ENCODE measurements at regions not wholly inside any gene's neighbourhood (a gene's known extent, or its start where the extent isn't known, plus 50 kb on each side); places are given as distances from the start of the nearest gene placed in this dataset.

DNA sequence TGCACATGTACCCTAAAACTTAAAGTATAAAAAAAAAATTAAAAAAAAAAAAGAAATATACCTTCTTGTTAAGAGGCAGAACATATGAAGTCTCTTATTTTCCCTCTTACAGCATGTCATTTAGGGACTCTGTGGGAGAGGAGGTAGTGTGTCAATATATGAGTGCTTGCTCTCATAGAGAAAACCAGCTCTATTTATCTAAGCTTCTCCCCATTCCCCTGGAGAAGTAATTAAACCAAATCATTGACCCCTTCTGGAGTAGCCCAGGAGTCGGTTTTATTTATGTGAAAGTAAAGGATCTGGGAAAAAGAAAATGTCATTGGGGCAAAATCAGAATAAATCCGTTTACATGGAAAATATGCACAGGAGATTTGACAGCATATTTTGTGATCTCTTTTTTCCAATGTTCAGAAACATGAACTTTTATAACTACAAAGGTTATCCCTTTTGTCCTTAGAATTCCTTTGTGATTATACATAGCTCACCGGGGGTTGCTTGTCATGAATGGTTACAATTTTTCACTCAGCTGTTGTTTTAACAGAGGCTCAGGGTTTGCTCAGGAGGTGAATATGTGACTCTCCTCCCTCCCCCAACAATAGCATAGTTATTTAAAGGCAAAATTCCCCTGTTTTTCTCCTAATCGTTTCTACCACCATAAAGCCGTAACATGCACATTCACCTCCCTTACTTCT, 114.5 kb upstream of the C1orf21 start:
- H3K4me1 Mint-ChIP-seq = no peaks in the 10 kb centered on the region
- no peaks in the 10 kb centered on the region for H3K9me3 Mint-ChIP-seq
- no peak overlapping the region for H3K4me3 Mint-ChIP-seq
- no peak overlapping the region for H3K27ac Mint-ChIP-seq
- CTCF ChIA-PET = no interaction called here
- DNase-seq = no peak
- H3K27me3 Mint-ChIP-seq = peaks cover 2% of the 10 kb centered on the region
- POLR2A ChIA-PET = no interaction called here
- H3K36me3 Mint-ChIP-seq (ENCODE audit: low read depth) = no peaks in the 10 kb centered on the region

DNA sequence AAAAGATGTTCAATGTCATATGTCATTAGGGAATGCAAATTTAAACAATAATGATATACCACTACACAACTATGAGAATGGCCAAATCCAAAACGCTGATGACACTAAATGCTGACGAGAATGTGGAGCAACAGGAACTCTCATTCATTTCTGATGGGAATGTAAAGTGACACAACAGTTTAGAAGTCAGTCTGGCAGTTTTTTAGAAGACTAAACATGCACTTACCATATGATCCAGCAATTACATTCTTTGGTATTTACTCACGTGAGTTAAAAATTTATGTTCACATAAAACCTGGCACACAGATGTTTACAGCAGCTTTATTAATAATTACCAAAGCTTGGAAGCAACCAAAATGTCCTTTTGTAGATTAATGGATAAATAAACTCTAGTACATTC, 110.4 kb upstream of the C1orf21 start:
- Mint-ChIP-seq H3K27ac (no peak overlapping the region), H3K4me3 (no peak overlapping the region), H3K27me3 (peaks cover 2% of the 10 kb centered on the region), H3K4me1 (no peaks in the 10 kb centered on the region), H3K36me3 (ENCODE audit: low read depth) (no peaks in the 10 kb centered on the region), H3K9me3 (no peaks in the 10 kb centered on the region)
- no peak for DNase-seq
- ChIA-PET CTCF (interaction anchor here (0.6 kb wide), 1 partner anchor 73 kb away, joined by 3 read pairs; no protein-coding TSS in a partner anchor), POLR2A (no interaction called here)

DNA sequence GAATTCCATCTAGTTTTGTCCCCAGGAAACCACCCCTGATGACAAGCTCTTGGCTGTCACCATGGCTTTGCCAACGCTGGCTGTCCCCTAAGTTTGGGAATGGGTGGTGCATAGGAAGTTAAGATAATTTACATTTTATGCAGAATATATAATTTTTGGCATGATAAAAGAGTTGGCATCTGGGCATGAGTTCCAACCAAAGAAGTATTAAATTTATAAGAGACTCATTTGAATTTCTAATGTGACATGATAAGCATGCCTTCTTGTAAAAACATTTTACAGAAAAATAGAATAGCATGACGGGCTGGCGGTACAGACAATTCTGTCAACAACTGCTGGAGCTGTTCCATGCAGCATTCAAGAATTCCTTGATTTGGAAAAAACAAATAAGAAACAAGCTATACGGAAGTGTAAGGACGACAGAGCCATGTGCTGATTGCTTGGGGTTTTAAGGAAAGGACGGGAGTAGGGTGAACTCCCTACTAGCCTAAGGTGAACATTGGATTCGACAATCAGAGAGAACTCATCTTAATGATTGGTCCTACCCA, 106.8 kb upstream of the C1orf21 start:
- Mint-ChIP-seq H3K36me3 (ENCODE audit: low read depth) (no peaks in the 10 kb centered on the region), H3K4me1 (no peaks in the 10 kb centered on the region), H3K27ac (no peak overlapping the region), H3K9me3 (no peaks in the 10 kb centered on the region), H3K4me3 (no peak overlapping the region), H3K27me3 (peaks cover 2% of the 10 kb centered on the region)
- POLR2A ChIA-PET = no interaction called here
- CTCF ChIA-PET = no interaction called here
- no peak for DNase-seq

DNA sequence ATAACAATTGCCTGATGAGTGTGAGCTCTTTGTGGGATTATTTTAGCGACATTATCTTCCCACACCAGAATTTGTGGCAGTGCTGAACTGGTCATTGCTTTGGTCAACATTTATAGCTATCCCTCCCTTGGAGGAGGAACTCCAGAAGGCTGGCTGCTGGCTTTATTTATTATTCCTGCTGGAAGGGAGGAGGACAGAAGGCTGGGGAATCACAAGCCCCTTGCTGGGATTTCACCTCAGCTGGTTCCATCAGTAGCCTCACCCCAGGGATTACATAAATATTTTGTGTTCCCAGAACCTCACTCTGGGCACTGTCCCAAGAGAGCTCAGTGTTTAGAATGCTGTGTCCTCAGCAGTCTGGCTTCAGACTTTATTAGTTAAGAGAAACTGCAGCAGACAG, 102.8 kb upstream of the C1orf21 start:
- no peak for DNase-seq
- POLR2A ChIA-PET = no interaction called here
- Mint-ChIP-seq H3K27ac (no peak overlapping the region), H3K27me3 (no peaks in the 10 kb centered on the region), H3K36me3 (ENCODE audit: low read depth) (no peaks in the 10 kb centered on the region), H3K4me1 (no peaks in the 10 kb centered on the region), H3K4me3 (no peak overlapping the region), H3K9me3 (peaks cover 6% of the 10 kb centered on the region)
- CTCF ChIA-PET = no interaction called here

DNA sequence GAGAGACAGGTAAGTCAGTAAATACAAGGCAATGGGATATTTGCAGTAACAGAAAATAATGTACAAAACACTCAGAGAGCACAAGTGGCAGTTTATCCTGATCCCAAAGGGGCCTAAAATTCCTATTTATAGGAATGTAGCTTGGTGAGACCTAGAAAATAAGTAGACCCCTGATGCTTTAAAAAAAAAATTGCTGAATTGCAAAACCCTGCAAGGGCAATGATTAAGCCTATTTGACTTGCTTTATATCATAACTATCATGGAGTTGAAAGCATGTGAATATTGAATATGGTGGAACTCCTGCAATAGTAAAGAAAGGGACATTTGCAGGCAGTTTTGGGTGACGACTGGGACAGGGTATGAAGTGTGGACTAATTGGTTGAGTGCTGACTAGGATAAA, 101.9 kb upstream of the C1orf21 start:
- no peak for DNase-seq
- no peak overlapping the region for H3K4me3 Mint-ChIP-seq
- no peaks in the 10 kb centered on the region for H3K36me3 Mint-ChIP-seq (ENCODE audit: low read depth)
- ChIA-PET CTCF (no interaction called here), POLR2A (no interaction called here)
- H3K27me3 Mint-ChIP-seq = no peaks in the 10 kb centered on the region
- H3K4me1 Mint-ChIP-seq = no peaks in the 10 kb centered on the region
- H3K9me3 Mint-ChIP-seq = peaks cover 9% of the 10 kb centered on the region
- no peak overlapping the region for H3K27ac Mint-ChIP-seq

DNA sequence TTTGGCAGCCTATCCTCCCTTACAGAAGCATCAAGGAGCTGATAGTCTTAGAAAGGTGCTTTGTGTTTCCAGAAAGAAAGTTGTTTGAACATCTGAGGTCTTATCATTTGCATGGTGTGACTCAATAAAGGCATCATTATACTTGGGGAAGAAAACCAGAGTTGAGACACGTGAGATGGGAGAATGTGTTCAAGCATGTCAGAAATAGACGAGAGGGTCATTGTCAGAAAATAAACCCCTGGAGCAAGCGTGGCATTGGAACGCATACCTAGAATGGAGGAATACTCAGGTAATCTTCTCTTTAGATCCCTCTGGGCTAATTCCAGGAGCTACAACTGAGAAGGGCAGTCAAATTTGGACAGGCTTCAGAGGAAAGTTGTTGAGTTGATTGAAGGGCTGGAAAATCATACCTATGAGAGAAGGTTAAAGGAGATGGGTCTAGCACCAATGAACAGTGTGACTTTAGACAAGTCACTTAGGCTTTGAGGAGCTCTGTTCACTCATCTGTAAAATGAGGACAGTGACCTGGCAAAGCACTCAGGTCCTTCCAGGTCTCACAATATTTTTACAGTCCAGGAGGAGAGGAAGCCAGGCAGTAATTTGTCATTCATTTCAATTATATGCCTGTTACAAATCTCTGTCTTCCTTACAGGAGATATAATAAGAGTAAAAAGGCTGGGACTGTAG, 101.3 kb upstream of the C1orf21 start:
- Mint-ChIP-seq H3K4me3 (no peak overlapping the region), H3K36me3 (ENCODE audit: low read depth) (no peaks in the 10 kb centered on the region), H3K4me1 (no peaks in the 10 kb centered on the region), H3K9me3 (peaks cover 15% of the 10 kb centered on the region), H3K27me3 (no peaks in the 10 kb centered on the region), H3K27ac (no peak overlapping the region)
- POLR2A ChIA-PET = no interaction called here
- CTCF ChIA-PET = no interaction called here
- no peak for DNase-seq

DNA sequence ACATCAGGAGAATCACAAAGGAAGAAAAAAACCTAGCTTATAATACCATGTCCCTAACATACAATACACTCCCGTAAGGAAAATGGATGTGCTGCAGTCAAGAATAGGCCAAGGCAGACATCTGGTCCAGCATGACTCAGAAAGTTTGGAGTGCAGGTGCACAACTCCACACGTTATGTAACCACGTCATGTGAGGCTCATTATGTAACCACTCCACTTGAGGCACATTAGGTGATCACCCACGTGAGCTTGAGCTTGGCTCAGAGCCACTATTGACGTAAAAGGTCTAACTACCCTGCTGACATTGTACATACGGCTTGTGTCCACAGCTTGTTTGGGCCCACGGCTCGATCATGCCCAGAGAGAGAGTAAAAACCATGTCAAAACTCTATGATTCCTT, 99.8 kb upstream of the C1orf21 start:
- H3K9me3 Mint-ChIP-seq = peaks cover 23% of the 10 kb centered on the region
- no peak overlapping the region for H3K4me3 Mint-ChIP-seq
- no peak overlapping the region for H3K27ac Mint-ChIP-seq
- ChIA-PET POLR2A (no interaction called here), CTCF (no interaction called here)
- H3K27me3 Mint-ChIP-seq = no peaks in the 10 kb centered on the region
- H3K4me1 Mint-ChIP-seq = no peaks in the 10 kb centered on the region
- H3K36me3 Mint-ChIP-seq (ENCODE audit: low read depth) = no peaks in the 10 kb centered on the region
- no peak for DNase-seq

DNA sequence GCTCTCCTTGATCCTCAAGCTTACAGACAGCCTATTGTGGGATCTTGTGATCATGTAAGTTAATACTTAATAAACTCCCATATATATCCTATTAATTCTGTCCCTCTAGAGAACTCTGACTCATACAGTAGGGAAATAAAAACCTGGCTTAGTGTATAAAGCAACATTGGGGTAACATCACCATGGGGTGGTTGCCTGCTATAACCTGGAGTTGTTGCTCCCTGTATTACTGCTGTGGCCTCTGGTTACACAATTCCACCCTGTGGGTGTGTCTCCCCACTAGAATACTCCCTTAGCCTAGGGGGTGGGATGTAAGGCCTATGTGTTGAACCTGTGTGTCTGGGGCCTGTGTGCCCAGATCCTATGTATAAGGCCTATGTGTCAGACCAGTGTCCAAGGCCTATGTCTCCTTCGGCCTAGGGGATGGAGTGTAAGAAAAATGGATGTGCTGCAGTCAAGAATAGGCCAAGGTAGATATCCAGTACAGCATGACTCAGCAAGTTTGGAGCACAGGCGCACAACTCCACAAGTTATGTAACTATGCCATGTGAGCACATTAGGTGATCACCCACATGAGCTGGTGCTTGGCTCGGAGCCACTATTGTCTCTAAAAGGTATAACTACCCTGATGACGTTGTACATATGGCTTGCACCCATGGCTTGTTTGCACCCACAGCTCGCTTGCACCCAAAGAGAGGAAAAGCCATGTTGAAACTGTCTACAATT, 96.8 kb upstream of the C1orf21 start:
- Mint-ChIP-seq H3K27ac (no peak overlapping the region), H3K4me3 (no peak overlapping the region), H3K9me3 (peaks cover 27% of the 10 kb centered on the region), H3K36me3 (ENCODE audit: low read depth) (no peaks in the 10 kb centered on the region), H3K27me3 (no peaks in the 10 kb centered on the region), H3K4me1 (no peaks in the 10 kb centered on the region)
- POLR2A ChIA-PET = no interaction called here
- CTCF ChIA-PET = no interaction called here
- DNase-seq = no peak

DNA sequence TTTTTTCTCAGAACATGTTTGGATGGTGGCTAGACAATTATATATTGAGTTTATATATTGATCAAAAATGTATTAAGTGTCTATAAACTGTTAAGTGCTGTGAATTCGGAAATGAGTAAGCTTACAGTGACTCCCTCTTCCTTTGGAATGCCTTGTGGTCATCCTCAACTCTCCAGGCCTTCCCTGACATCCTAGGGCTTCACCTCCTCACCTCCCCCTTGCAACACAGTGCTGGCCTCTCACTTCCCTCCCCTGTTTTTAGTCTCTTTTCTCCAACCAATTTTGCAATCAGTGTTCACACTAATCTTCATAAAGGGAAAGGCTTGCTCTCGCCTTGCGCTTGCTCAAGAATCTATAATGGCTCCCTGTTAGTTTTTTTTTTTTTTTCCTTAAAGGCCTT, 95.1 kb upstream of the C1orf21 start:
- H3K27me3 Mint-ChIP-seq = peaks cover 1% of the 10 kb centered on the region
- no peak for DNase-seq
- ChIA-PET POLR2A (no interaction called here), CTCF (no interaction called here)
- H3K9me3 Mint-ChIP-seq = peaks cover 27% of the 10 kb centered on the region
- no peak overlapping the region for H3K27ac Mint-ChIP-seq
- H3K4me1 Mint-ChIP-seq = no peaks in the 10 kb centered on the region
- H3K36me3 Mint-ChIP-seq (ENCODE audit: low read depth) = no peaks in the 10 kb centered on the region
- no peak overlapping the region for H3K4me3 Mint-ChIP-seq

DNA sequence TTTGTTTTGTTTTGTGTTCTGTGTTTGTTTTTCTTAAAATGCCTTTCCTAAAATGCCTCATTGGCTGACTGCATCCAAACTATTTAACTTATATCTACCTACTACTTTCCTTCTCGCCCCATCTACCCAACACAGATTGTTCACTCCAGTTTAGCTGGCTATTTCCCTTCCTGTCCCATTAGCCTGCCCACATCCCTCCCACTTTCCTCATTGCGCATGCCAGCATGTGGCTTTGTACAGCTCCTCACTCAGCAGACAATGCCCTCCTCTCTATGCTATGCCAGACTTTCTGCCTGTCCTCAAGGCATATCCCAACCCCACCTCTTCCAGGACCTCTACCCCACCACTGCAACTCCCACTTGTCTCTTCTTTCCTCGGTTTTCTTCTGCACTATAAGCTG, 94.7 kb upstream of the C1orf21 start:
- Mint-ChIP-seq H3K27ac (no peak overlapping the region), H3K36me3 (ENCODE audit: low read depth) (no peaks in the 10 kb centered on the region), H3K27me3 (peaks cover 2% of the 10 kb centered on the region), H3K9me3 (peaks cover 23% of the 10 kb centered on the region), H3K4me1 (no peaks in the 10 kb centered on the region), H3K4me3 (no peak overlapping the region)
- CTCF ChIA-PET = no interaction called here
- POLR2A ChIA-PET = no interaction called here
- no peak for DNase-seq

DNA sequence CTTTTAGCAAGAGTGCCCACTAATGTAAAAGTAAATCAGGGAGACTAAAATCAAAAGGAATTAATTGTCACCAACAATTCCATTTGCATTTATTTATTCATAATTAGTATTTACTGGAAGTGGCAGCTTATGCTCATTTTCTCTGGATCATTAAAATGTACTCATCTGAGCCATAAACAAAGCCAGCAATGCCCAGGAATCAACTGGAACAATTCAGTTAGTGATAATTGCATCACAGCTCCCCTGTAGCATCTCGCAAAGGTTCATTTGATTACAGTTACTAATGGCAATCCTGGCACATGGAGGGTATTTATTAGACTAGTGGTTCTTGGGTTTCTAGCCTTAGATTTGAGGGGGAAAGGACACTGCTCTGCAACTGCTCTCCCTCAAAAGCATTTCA, 92.7 kb upstream of the C1orf21 start:
- Mint-ChIP-seq H3K9me3 (peaks cover 21% of the 10 kb centered on the region), H3K27ac (no peak overlapping the region), H3K27me3 (peaks cover 9% of the 10 kb centered on the region), H3K36me3 (ENCODE audit: low read depth) (no peaks in the 10 kb centered on the region), H3K4me1 (no peaks in the 10 kb centered on the region), H3K4me3 (no peak overlapping the region)
- CTCF ChIA-PET = no interaction called here
- POLR2A ChIA-PET = no interaction called here
- DNase-seq = no peak

DNA sequence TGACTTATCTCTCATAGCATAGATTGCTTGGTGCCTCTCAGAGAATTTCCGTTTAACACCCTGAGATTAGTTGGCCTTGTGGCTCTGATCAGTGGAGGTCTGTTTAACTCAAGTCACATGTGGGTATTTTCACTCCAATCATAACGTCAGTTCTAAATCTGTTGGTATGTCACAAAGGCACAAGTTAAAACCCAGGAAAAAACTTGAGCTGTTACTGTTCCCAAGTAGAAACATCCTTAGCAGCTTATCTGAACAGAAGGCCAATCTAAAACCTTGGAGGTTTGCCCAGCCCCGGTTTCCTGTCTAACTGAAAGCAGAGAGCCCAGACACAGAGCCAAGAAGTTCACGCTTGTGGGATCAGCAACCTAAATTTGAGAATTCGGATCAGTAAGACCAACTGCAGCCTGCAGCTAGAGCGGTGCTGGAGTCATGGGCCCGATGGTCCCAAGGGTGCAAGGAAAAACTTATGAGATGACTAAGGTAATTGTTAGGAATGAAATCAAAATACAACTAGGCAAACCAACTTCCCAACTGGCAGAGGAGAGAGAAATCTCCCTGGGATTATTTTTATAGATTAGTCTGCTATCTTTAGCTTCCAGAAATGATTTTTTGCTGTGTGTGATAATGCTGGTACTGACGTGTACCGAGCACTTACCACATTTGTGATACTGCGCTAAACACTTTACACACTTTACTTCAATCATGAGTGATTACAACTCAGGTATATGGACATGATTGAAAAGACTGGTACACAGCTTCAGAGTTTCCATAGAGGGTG, 90.2 kb upstream of the C1orf21 start:
- no peak for DNase-seq
- CTCF ChIA-PET = no interaction called here

DNA sequence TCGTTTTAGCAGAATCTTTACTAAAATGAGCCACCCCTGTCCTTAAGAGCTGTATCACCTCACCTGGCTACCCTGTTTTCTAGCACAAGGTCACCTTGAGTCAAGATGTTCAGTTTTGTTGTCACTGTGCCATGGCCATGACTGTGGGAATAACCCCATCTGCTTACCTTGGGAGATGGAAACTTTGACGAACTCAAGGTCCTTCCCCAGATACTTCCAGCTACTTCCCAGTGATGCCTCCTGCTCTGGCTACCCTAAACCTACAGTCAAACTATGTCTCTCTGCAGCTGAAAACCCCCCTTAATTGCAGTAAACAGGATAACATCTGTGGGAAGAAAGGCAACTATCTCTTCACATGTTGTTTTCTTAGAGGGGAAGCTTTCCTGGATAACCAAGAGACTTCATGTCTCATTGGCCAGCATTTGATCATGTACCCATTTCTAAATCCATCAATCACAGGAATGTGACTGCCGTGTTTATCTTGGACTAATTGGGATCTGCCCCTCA, 89.5 kb upstream of the C1orf21 start:
- Mint-ChIP-seq H3K27ac (no peak overlapping the region), H3K4me1 (no peaks in the 10 kb centered on the region), H3K4me3 (no peak overlapping the region), H3K36me3 (ENCODE audit: low read depth) (no peaks in the 10 kb centered on the region), H3K27me3 (peaks cover 9% of the 10 kb centered on the region), H3K9me3 (peaks cover 1% of the 10 kb centered on the region)
- ChIA-PET POLR2A (no interaction called here), CTCF (no interaction called here)
- DNase-seq = no peak

More for the DNA sequence above, 90.2 kb upstream of the C1orf21 start:
- Mint-ChIP-seq H3K27me3 (peaks cover 9% of the 10 kb centered on the region), H3K9me3 (peaks cover 5% of the 10 kb centered on the region), H3K4me1 (no peaks in the 10 kb centered on the region), H3K4me3 (no peak overlapping the region), H3K36me3 (ENCODE audit: low read depth) (no peaks in the 10 kb centered on the region), H3K27ac (no peak overlapping the region)
- POLR2A ChIA-PET = no interaction called here
